ENCODE measurements at regions not wholly inside any gene's neighbourhood (a gene's known extent, or its start where the extent isn't known, plus 50 kb on each side); places are given as distances from the start of the nearest gene placed in this dataset.
"Not testable (repeated sequence)": the region's sequence is repeated elsewhere in the genome, so short reads cannot be mapped to it uniquely, and the experiment has no call there.

- DNase-seq = no peak
Measured at GRCh38 chr17:5870231-5870953, 199.8 kb upstream of the WSCD1 start.

DNA sequence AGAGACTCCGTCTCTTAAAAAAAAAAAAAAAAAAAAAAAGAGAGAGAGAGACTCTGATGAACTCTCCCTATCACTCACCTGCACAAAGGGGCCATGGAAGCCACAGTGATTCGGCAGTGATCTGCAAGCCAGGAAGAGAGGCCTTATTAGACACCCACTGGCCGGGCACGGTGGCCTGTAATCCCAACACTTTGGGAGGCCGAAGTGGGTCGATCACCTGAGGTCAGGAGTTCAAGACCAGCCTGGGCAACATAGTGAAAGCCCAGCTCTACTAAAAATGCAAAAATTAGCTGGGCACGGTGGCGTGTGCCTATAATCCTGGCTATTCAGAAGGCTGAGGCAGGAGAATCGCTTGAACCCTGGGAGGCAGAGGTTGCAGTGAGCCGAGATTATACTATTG, 198.5 kb upstream of the WSCD1 start:
- DNase-seq = no peak

GRCh38 chr17:5872831-5873230, 197.3 kb upstream of the WSCD1 start:
- no peak for DNase-seq

GRCh38 chr17:5873781-5874180, 196.4 kb upstream of the WSCD1 start:
- DNase-seq = no peak

DNA sequence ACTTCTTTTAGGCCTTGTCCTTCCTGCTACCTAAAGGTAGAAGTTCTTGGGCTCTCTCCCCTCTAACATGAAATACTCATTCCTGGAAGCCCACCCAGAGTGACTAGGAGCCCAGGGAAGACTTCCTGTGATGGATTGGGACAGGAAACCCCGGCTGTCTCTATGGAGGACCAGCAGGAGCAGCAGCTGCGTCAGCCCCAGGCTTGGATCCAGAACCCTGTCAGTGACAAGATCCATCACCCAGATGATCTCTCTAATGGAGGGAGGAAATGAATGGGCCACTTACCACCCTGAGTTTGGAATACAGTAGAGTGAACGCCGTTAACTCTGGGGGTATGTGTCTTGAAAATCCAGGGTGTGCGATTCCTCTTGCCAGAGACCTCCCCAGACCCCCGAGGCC, 195.7 kb upstream of the WSCD1 start:
- no peak for DNase-seq

DNA sequence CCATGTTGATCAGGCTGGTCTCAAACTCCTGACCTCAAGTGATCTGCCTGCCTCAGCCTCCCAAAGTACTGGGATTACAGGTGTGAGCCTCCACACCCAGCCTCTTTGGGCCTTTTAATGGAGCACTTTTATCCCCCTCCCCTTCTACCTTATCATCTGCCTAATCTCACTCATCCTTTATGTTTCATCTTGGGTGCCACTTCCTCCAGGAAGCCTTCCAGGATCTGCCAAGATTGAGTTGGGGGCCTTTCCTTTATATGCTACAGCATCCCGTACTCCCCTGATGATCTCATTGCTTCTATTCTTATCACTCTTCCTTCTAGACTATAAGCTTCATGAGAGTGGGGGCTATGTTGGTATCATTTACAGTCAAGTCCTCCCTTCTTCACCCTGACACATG, 192.8 kb upstream of the WSCD1 start:
- DNase-seq = no peak

DNA sequence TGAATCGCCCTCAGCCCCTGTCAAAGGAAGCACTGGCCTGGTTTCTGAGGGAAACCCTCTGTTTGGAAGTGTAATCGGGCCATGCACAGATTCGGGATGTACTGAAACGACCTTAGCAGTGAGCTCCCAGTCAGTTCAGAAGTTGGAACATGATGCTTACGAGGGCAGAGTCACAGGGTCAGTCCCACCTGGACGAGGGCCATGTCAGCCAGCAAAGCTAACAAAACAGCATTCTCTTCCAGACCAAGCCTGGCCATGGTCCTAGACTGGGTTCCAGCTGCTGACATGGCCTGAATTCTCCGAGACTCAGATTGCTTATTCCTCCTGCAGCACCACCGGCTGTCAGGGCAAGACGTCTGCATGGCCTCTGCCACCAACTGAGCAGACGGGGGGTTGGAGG, 192.2 kb upstream of the WSCD1 start:
- DNase-seq = no peak

DNA sequence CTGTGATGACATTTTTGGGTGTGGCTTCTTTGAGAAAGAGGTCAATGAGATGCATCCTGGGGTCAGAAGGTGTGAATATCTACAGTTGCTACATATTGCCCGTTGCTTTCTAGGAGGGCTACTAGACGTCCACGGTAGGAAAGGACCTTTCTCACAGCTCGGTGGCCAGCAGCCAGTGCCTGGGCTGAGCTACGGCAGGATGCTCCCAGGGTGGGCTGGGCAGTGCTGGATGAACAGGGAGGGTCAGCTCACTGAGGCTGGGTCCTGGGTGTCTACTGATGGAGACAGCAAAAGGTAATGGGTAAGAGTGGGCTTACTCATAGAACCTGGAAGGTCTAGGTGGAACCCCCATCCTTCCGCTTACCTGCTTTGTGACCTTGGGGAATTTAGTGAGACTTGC, 188.3 kb upstream of the WSCD1 start:
- no peak for DNase-seq

DNA sequence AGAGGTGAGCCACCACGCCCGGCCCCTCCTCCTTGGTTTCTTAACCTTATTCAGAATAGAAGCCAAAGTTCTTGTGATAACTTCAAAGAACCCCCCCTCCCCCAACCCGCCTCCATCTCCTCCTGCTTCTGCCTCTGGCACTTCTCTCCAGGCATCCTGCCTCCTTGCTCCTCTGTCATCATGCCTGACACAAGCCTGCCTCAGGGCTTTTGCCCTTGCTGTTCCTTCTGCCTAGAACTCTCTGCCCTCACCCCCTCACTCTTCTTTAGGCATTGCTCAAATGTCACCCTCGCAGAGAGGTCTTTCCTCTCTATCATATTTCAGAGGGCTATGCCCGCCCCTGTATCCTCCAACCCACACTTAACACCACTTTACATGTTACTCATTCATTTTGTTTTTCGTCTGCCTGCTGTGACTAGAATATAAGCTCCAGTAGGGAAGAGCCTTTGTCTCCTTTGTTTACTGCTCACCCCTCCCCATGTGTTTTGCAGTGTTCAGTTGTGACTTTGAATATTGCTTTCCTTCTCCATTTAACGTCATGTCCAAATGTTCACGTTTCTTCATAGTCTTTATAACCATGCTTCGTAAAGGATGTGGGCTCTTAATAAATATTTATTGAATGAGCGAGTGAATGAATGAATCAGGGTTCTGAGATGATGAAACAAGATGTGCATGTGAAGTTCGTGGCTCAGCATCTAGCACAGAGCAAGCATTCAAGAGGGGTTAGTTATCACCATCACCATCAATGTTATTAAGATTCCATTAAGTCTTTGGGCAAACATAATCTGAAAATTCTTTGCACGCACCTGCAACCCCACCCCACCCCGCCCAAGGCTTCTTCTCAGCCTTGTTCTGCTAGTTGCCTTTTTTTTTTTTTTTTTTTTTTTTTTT, 186.2 kb upstream of the WSCD1 start:
- no peak for DNase-seq

GRCh38 chr17:5885336-5885735, 184.8 kb upstream of the WSCD1 start:
- no peak for DNase-seq

GRCh38 chr17:5888811-5889210, 181.4 kb upstream of the WSCD1 start:
- no peak for DNase-seq

DNA sequence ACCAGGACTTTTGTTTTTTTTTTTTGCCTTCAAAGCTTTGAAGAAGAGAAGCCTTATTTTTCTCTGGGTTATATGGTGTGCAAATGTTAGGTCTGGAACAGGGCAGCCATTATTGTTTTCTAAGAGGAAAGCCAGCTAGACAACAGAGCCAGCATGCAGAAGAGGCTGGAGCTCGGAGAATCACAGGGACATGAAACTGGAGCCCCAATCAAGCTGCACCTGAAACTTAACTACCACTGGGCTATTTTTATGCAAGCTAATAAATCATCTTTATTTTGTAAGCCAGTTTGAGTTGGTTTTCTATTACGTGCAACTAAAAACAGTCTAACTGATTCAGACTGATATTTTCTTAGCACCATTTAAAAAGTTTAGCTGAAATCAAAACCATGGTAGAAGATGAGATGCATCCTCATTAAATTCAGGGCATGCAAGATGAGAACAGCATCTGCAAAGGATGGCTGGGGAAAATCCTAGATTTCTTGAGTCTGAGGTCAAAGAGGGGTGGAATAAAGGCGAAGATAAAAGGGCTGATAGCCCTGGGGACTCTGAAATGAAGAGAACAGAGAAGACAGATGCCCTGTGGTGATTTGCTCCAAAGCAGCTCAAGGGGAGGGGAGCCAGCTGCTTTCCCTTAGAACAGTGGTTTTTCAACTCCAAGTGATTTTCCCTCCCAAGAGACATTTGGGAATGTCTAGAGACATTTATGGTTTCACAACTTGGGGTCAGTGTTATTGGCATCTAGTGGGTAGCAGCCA, 177.1 kb upstream of the WSCD1 start:
- DNase-seq = no peak

- DNase-seq = no peak
Measured at GRCh38 chr17:5893741-5894140, 176.4 kb upstream of the WSCD1 start.

- DNase-seq = no peak
Measured at GRCh38 chr17:5895276-5895675, 174.9 kb upstream of the WSCD1 start.

- no peak for DNase-seq
Measured at GRCh38 chr17:5896215-5896614, 174.0 kb upstream of the WSCD1 start.

- DNase-seq = no peak
Measured at GRCh38 chr17:5897275-5897911, 172.8 kb upstream of the WSCD1 start.

DNA sequence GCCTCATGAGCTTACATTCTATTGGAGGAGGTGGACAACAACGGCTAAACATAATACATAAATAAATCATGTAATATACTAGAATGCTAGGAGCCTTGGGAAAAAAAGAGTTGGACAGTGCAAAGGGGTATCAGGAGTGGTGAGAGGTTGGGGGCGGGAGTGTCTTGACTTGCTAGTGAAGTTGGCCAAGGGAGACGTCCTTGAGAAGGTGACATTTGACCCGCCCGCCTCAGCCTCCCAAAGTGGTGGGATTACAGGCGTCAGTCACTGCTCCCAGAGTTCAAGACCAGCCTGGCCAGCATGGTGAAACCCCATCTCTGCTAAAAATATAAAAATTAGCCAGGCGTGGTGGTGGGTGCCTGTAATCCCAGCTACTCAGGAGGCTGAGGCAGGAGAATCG, 172.2 kb upstream of the WSCD1 start:
- DNase-seq = not testable (repeated sequence)

DNA sequence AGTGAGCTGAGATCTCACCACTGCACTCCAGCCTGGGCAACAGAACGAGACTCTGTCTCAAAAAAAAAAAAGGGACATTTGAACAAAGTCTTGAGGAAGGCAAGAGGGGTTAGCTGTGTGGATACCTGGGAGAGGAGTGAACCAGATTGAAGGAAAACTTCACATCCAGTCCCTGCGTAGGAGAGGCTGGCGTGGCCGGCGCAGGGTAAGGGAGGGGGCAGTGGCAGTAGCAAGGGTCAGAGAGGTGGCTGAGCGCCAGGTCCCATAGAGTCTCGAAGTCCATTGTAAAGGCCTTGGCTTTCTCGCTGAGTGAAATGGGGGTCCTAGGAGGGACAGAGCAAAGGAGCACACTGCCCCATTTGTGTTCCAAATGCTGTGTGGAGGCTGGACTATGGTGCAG, 171.8 kb upstream of the WSCD1 start:
- DNase-seq = no peak

- no peak for DNase-seq
Measured at GRCh38 chr17:5899496-5900195, 170.5 kb upstream of the WSCD1 start.

- DNase-seq = no peak
Measured at GRCh38 chr17:5901731-5902130, 168.4 kb upstream of the WSCD1 start.

DNA sequence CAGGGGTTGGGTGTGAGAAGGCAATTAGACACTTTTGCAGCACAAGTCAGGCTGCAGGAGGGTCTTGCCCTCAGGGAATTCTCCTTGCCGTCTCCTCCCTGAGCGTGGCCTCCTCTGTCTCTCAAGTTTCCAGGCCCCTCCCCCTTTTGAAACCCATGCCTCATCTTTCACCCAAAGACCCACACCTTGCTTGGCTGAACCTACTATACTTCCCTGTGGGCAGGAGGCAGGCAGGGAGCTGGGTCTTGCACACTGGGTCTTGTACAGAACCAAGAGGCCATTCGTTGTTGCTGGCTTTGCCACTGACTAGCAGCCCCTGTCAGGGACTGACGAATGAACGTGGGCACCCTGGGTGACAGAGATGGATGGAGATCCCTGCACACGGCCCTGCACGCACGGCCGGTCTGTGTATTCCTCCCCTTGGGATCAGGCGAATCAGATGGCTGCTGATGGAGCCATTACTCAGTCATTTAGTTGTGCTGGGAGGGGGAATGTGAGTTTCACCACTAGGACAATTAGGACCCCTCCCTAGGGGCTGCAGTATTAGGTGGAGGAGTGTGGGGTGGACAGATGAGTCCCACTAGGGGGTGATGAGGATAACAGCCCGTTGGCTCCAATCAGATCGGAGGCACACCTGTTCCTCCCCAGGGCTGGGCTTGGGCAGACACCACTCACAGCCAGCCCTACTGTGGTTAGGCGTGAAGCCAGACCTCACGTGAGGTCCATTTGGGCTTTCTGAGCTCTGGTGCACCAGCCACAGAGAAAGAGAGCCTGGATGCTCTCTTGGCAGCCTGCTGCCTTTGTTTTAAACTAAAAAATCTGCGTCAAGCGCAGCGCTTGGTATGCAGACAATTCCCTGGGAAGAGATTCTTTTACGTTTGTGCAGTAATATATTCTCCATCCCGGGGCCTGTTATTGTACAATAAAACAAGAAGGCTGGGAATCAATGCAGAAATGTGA, 167.7 kb upstream of the WSCD1 start:
- no peak for DNase-seq

Data from NCI-H1105 (cell line).